ENCODE measurements at regions not wholly inside any gene's neighbourhood (a gene's known extent, or its start where the extent isn't known, plus 50 kb on each side); places are given as distances from the start of the nearest gene placed in this dataset.

DNA sequence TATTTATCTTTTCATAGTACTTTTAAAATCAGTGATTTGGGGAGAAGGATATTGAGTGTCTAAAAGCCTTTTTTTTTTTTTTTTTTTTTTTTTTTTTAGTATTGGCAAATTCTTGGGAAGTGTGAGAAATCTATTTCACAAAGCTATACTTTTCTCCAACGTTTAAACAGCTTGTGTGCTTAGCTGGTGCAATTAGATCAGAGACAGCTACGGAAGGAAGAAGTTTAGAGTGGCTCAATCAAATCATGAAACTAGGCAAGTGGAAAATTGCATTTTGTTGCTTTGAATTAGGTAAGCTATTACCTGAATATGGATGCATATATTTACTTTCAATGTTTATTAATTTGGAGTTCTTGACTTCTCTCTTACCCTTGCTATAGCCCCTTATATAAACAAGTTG, 1001.9 kb downstream of the PDHA2 start:
- TF ChIP-seq, protein P1, sequence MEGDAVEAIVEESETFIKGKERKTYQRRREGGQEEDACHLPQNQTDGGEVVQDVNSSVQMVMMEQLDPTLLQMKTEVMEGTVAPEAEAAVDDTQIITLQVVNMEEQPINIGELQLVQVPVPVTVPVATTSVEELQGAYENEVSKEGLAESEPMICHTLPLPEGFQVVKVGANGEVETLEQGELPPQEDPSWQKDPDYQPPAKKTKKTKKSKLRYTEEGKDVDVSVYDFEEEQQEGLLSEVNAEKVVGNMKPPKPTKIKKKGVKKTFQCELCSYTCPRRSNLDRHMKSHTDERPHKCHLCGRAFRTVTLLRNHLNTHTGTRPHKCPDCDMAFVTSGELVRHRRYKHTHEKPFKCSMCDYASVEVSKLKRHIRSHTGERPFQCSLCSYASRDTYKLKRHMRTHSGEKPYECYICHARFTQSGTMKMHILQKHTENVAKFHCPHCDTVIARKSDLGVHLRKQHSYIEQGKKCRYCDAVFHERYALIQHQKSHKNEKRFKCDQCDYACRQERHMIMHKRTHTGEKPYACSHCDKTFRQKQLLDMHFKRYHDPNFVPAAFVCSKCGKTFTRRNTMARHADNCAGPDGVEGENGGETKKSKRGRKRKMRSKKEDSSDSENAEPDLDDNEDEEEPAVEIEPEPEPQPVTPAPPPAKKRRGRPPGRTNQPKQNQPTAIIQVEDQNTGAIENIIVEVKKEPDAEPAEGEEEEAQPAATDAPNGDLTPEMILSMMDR (IDR thresholded peaks at IDR 0.05): no peak
- no peak for TF ChIP-seq POLR2A (IDR thresholded peaks at IDR 0.05)
